ENCODE measurements at regions not wholly inside any gene's neighbourhood (a gene's known extent, or its start where the extent isn't known, plus 50 kb on each side); places are given as distances from the start of the nearest gene placed in this dataset.

DNA sequence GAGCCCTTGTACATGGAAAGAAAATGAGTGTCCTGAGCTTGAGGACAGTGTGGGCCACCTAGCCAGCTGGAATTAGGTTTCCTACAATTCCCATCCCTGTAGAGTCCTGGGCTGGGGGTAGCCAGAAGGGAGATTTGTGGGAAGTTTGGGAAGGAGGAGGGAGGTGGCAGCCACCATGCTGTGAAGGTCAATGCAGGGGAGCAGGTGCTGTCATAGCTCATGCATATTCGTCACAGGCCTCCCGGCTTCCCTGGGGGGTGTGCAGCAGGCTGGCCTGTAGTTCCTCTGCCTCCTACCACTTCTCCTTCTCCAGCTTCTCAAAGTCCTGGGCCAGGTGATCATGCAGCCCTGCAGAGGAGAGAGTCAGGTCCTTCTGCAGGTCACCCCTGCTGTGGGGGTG lies 121.3 kb downstream of the TBX3 start:
- TF ChIP-seq, protein P1, sequence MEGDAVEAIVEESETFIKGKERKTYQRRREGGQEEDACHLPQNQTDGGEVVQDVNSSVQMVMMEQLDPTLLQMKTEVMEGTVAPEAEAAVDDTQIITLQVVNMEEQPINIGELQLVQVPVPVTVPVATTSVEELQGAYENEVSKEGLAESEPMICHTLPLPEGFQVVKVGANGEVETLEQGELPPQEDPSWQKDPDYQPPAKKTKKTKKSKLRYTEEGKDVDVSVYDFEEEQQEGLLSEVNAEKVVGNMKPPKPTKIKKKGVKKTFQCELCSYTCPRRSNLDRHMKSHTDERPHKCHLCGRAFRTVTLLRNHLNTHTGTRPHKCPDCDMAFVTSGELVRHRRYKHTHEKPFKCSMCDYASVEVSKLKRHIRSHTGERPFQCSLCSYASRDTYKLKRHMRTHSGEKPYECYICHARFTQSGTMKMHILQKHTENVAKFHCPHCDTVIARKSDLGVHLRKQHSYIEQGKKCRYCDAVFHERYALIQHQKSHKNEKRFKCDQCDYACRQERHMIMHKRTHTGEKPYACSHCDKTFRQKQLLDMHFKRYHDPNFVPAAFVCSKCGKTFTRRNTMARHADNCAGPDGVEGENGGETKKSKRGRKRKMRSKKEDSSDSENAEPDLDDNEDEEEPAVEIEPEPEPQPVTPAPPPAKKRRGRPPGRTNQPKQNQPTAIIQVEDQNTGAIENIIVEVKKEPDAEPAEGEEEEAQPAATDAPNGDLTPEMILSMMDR (conservative IDR thresholded peaks at IDR 0.05; ENCODE audit: low read depth, low read length): no peak
- no peak for TF ChIP-seq EZH2 (IDR thresholded peaks at IDR 0.05; ENCODE audit: borderline replicate concordance, low read depth, low read length, poor library complexity, severe bottlenecking)

Measured in A673 (cell line).